Omental fat pad (tissue), 3 donors: ENCODE measurements at regions not wholly inside any gene's neighbourhood (a gene's known extent, or its start where the extent isn't known, plus 50 kb on each side); places are given as distances from the start of the nearest gene placed in this dataset.

Source experiments
- ATAC-seq: fragments of 150-250 bp; one replicate; pipeline ENCODE4 v1.9.1; 2016; ENCODE audit warnings: mild to moderate bottlenecking, moderate library complexity; ENCODE audit not compliant: low FRiP score
- DNase-seq: peaks from one replicate; pipeline ENCODE4 v3.0.0-alpha.2; 2019; ENCODE audit warnings: low spot score
- TF ChIP-seq, protein P1 (sequence below), 3 donors: fragments of 450-650 bp; IDR thresholded peaks; one replicate each; pipeline ENCODE4 v1.5.1; 2016 to 2017; ENCODE audit warnings: antibody characterized with exemption in 3 of 3, mild to moderate bottlenecking in 3 of 3, moderate library complexity in 2 of 3

DNA sequence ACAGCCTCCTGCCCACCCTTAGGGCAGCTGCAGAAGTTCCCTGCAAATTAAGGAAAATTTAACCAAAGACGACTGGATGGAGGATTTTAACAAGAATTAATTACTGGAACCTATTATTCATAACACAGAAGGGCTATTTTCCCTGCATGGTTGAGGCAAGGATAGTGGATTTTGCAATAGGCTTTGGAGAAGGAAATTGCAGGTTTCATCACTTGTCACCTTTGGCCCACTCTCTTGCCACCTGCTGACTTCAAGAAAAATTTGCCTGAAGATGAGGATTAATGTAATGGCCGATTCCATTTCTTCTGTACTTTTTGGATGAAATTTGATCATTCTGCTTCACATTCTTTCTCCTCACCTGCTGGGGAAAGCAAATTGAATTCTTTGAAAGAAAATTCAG, 261.7 kb downstream of the FGF9 start:
- ATAC-seq = no peak

GRCh38 chr13:21932996-21933395, 262.1 kb downstream of the FGF9 start:
- TF ChIP-seq, protein P1, sequence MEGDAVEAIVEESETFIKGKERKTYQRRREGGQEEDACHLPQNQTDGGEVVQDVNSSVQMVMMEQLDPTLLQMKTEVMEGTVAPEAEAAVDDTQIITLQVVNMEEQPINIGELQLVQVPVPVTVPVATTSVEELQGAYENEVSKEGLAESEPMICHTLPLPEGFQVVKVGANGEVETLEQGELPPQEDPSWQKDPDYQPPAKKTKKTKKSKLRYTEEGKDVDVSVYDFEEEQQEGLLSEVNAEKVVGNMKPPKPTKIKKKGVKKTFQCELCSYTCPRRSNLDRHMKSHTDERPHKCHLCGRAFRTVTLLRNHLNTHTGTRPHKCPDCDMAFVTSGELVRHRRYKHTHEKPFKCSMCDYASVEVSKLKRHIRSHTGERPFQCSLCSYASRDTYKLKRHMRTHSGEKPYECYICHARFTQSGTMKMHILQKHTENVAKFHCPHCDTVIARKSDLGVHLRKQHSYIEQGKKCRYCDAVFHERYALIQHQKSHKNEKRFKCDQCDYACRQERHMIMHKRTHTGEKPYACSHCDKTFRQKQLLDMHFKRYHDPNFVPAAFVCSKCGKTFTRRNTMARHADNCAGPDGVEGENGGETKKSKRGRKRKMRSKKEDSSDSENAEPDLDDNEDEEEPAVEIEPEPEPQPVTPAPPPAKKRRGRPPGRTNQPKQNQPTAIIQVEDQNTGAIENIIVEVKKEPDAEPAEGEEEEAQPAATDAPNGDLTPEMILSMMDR (IDR thresholded peaks at IDR 0.05) = no peak
- DNase-seq = no peak
- no peak for ATAC-seq

More for the DNA sequence above, 261.7 kb downstream of the FGF9 start:
- TF ChIP-seq, protein P1 (IDR thresholded peaks at IDR 0.05) = no peak
- no peak for DNase-seq

- TF ChIP-seq, protein P1 (IDR thresholded peaks at IDR 0.05) = no peak
- ATAC-seq (no peak), DNase-seq (no peak)
Observed at GRCh38 chr13:21934284-21934683, 263.4 kb downstream of the FGF9 start.

DNA sequence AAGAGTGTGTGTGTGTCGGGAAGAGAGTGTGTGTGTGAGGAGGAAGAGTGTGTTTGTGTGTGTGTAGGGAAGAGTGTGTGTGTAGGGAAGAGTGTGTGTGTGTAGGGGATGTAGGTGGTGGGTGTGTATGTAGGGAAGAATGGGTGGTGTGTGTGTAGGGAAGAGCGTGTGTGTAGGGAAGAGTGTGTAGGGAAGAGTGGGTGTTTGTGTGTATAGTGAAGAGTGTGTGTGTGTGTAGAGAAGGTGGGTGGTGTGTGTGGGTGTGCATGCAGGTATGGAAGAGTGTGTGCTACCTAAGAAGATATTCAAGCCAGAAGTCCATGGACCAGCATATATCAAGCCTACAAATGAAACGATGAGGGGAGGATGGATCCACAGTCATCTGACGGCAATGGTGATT, 265.8 kb downstream of the FGF9 start:
- no peak for ATAC-seq
- no peak for DNase-seq
- TF ChIP-seq, protein P1 (IDR thresholded peaks at IDR 0.05) = no peak

GRCh38 chr13:21938168-21938567, 267.3 kb downstream of the FGF9 start:
- ATAC-seq (no peak), DNase-seq (no peak)
- TF ChIP-seq, protein P1 (IDR thresholded peaks at IDR 0.05) = no peak

- TF ChIP-seq, protein P1 (IDR thresholded peaks at IDR 0.05) = no peak
- no peak for ATAC-seq
Observed at GRCh38 chr13:21938636-21939035, 267.8 kb downstream of the FGF9 start.

GRCh38 chr13:21942061-21942460, 271.2 kb downstream of the FGF9 start:
- no peak for DNase-seq
- no peak for ATAC-seq
- TF ChIP-seq, protein P1 (IDR thresholded peaks at IDR 0.05) = no peak

More at GRCh38 chr13:21938636-21939035, 267.8 kb downstream of the FGF9 start:
- DNase-seq = no peak
